ENCODE measurements at regions not wholly inside any gene's neighbourhood (a gene's known extent, or its start where the extent isn't known, plus 50 kb on each side); places are given as distances from the start of the nearest gene placed in this dataset.

GRCh38 chr10:10460451-10460850, 557.2 kb upstream of the CELF2 start:
- TF ChIP-seq CTCF (conservative IDR thresholded peaks at IDR 0.05; ENCODE audit: low read depth, low read length) (no peak), POLR2A (IDR thresholded peaks at IDR 0.05; ENCODE audit: low read depth, low read length) (no peak), RFX5 (IDR thresholded peaks at IDR 0.05; ENCODE audit: low read depth, low read length) (no peak), RAD21 (IDR thresholded peaks at IDR 0.05; ENCODE audit: low read length) (no peak), RCOR1 (IDR thresholded peaks at IDR 0.05; ENCODE audit: insufficient replicate concordance, low read length) (no peak)

Data from IMR-90 (cell line).